ENCODE measurements at regions not wholly inside any gene's neighbourhood (a gene's known extent, or its start where the extent isn't known, plus 50 kb on each side); places are given as distances from the start of the nearest gene placed in this dataset.
A peak's percentile ranks its signal among the peaks of the same experiment; 100 is the strongest.

GRCh38 chrX:63514569-63515080, 163.5 kb upstream of the SPIN4 start:
- Histone ChIP-seq H2BK120ac (ENCODE audit: insufficient read depth, low read length, poor library complexity) (no peak overlapping the region), H3K4me3 (ENCODE audit: low read depth, low read length) (no peak overlapping the region), H3K79me2 (ENCODE audit: control insufficient read depth, insufficient read depth, low read length, poor library complexity) (no peaks in the 10 kb centered on the region), H3K23ac (ENCODE audit: low read length) (no peak overlapping the region), H3K27ac (ENCODE audit: low read depth, low read length) (peak overlapping the region; percentile 41), H4K8ac (ENCODE audit: low read depth, low read length) (no peak overlapping the region), H3K4me1 (ENCODE audit: control insufficient read depth in 1 of 2, insufficient read depth in 2 of 2, low read length in 2 of 2) (peaks cover 0 to 7% of the 10 kb centered on the region in 2 experiments), H2BK5ac (ENCODE audit: low read depth, low read length, poor library complexity) (no peak overlapping the region), H3K79me1 (ENCODE audit: low read length) (peaks cover 2% of the 10 kb centered on the region), H3K18ac (ENCODE audit: low read length) (no peak overlapping the region), H3K9ac (ENCODE audit: low read length) (no peak overlapping the region), H2AFZ (ENCODE audit: insufficient read depth, low read length, poor library complexity) (no peak overlapping the region), H4K91ac (ENCODE audit: low read depth, low read length) (no peak overlapping the region), H4K12ac (ENCODE audit: low read depth, low read length) (no peak overlapping the region), H3K36me3 (ENCODE audit: control insufficient read depth in 1 of 2, insufficient read depth in 2 of 2, low read length in 2 of 2) (no peaks in the 10 kb centered on the region), H3K4me2 (ENCODE audit: low read length) (no peak overlapping the region), H3K27me3 (ENCODE audit: insufficient read depth, low read length) (no peaks in the 10 kb centered on the region), H3K9me3 (ENCODE audit: insufficient read depth, low read depth, low read length) (no peaks in the 10 kb centered on the region), H2AK5ac (ENCODE audit: low read length) (no peak overlapping the region), H3K4ac (ENCODE audit: low read depth, low read length) (no peak overlapping the region), H2BK12ac (ENCODE audit: low read length) (no peak overlapping the region), H3K14ac (ENCODE audit: low read length) (no peak overlapping the region)
- peak in 1 of 2 donors; percentile 40 for DNase-seq

GRCh38 chrX:63513825-63514568, 162.9 kb upstream of the SPIN4 start:
- H3K79me2 ChIP-seq (ENCODE audit: control insufficient read depth, insufficient read depth, low read length, poor library complexity), result no peaks in the 10 kb centered on the region
- no peak overlapping the region for H2AFZ ChIP-seq (ENCODE audit: insufficient read depth, low read length, poor library complexity)
- H4K12ac ChIP-seq (ENCODE audit: low read depth, low read length), result no peak overlapping the region
- no peak overlapping the region for H2BK12ac ChIP-seq (ENCODE audit: low read length)
- no peak overlapping the region for H3K14ac ChIP-seq (ENCODE audit: low read length)
- H3K18ac ChIP-seq (ENCODE audit: low read length), result no peak overlapping the region
- no peak overlapping the region for H4K8ac ChIP-seq (ENCODE audit: low read depth, low read length)
- H4K91ac ChIP-seq (ENCODE audit: low read depth, low read length), result peak overlapping the region; percentile 24
- H3K4me1 ChIP-seq (ENCODE audit: control insufficient read depth in 1 of 2, insufficient read depth in 2 of 2, low read length in 2 of 2), result peaks cover 0 to 4% of the 10 kb centered on the region in 2 experiments
- no peak overlapping the region for H3K4me2 ChIP-seq (ENCODE audit: low read length)
- H3K4me3 ChIP-seq (ENCODE audit: low read depth, low read length), result no peak overlapping the region
- no peak overlapping the region for H3K9ac ChIP-seq (ENCODE audit: low read length)
- WGBS (ENCODE audit: extremely low coverage, insufficient coverage, insufficient read length), result no CpG with 5 or more reads among the region's 5 CpGs
- H3K27ac ChIP-seq (ENCODE audit: low read depth, low read length), result peak overlapping the region; percentile 41
- H3K4ac ChIP-seq (ENCODE audit: low read depth, low read length), result no peak overlapping the region
- peak; percentile 45 to 73 for DNase-seq
- H3K27me3 ChIP-seq (ENCODE audit: insufficient read depth, low read length), result no peaks in the 10 kb centered on the region
- H2BK5ac ChIP-seq (ENCODE audit: low read depth, low read length, poor library complexity), result no peak overlapping the region
- no peaks in the 10 kb centered on the region for H3K36me3 ChIP-seq (ENCODE audit: control insufficient read depth in 1 of 2, insufficient read depth in 2 of 2, low read length in 2 of 2)
- H3K9me3 ChIP-seq (ENCODE audit: insufficient read depth, low read depth, low read length), result no peaks in the 10 kb centered on the region
- no peak overlapping the region for H2AK5ac ChIP-seq (ENCODE audit: low read length)
- peaks cover under 1% of the 10 kb centered on the region for H3K79me1 ChIP-seq (ENCODE audit: low read length)
- no peak overlapping the region for H3K23ac ChIP-seq (ENCODE audit: low read length)
- H2BK120ac ChIP-seq (ENCODE audit: insufficient read depth, low read length, poor library complexity), result no peak overlapping the region

- WGBS (ENCODE audit: extremely low coverage, insufficient coverage, insufficient read length), result no CpG with 5 or more reads among the region's 3 CpGs
- no peak overlapping the region for H2AK5ac ChIP-seq (ENCODE audit: low read length)
- H3K27me3 ChIP-seq (ENCODE audit: insufficient read depth, low read length), result no peaks in the 10 kb centered on the region
- no peak overlapping the region for H3K14ac ChIP-seq (ENCODE audit: low read length)
- no peaks in the 10 kb centered on the region for H3K79me1 ChIP-seq (ENCODE audit: low read length)
- no peak overlapping the region for H4K8ac ChIP-seq (ENCODE audit: low read depth, low read length)
- no peak overlapping the region for H4K91ac ChIP-seq (ENCODE audit: low read depth, low read length)
- H3K36me3 ChIP-seq (ENCODE audit: control insufficient read depth in 1 of 2, insufficient read depth in 2 of 2, low read length in 2 of 2), result no peaks in the 10 kb centered on the region
- H3K23ac ChIP-seq (ENCODE audit: low read length), result no peak overlapping the region
- H3K27ac ChIP-seq (ENCODE audit: low read depth, low read length), result peak overlapping the region; percentile 47
- no peak overlapping the region for H3K4me3 ChIP-seq (ENCODE audit: low read depth, low read length)
- H3K9me3 ChIP-seq (ENCODE audit: insufficient read depth, low read depth, low read length), result no peaks in the 10 kb centered on the region
- H2BK12ac ChIP-seq (ENCODE audit: low read length), result no peak overlapping the region
- H3K79me2 ChIP-seq (ENCODE audit: control insufficient read depth, insufficient read depth, low read length, poor library complexity), result no peaks in the 10 kb centered on the region
- H3K4ac ChIP-seq (ENCODE audit: low read depth, low read length), result no peak overlapping the region
- no peak overlapping the region for H3K4me2 ChIP-seq (ENCODE audit: low read length)
- H3K18ac ChIP-seq (ENCODE audit: low read length), result no peak overlapping the region
- peak; percentile 12 to 75 for DNase-seq
- no peak overlapping the region for H2BK5ac ChIP-seq (ENCODE audit: low read depth, low read length, poor library complexity)
- peaks cover 0 to 3% of the 10 kb centered on the region in 2 experiments for H3K4me1 ChIP-seq (ENCODE audit: control insufficient read depth in 1 of 2, insufficient read depth in 2 of 2, low read length in 2 of 2)
- H2BK120ac ChIP-seq (ENCODE audit: insufficient read depth, low read length, poor library complexity), result no peak overlapping the region
- no peak overlapping the region for H3K9ac ChIP-seq (ENCODE audit: low read length)
- H2AFZ ChIP-seq (ENCODE audit: insufficient read depth, low read length, poor library complexity), result no peak overlapping the region
- no peak overlapping the region for H4K12ac ChIP-seq (ENCODE audit: low read depth, low read length)
These were observed 160.2 kb upstream of the SPIN4 start for GRCh38 chrX:63511361-63511760.

GRCh38 chrX:63508668-63509067, 157.5 kb upstream of the SPIN4 start:
- no peak overlapping the region for H3K18ac ChIP-seq (ENCODE audit: low read length)
- H2BK12ac ChIP-seq (ENCODE audit: low read length), result no peak overlapping the region
- no peak overlapping the region for H3K4ac ChIP-seq (ENCODE audit: low read depth, low read length)
- H2AK5ac ChIP-seq (ENCODE audit: low read length), result no peak overlapping the region
- H2BK5ac ChIP-seq (ENCODE audit: low read depth, low read length, poor library complexity), result no peak overlapping the region
- H3K9ac ChIP-seq (ENCODE audit: low read length), result no peak overlapping the region
- H3K23ac ChIP-seq (ENCODE audit: low read length), result no peak overlapping the region
- no peak overlapping the region for H2AFZ ChIP-seq (ENCODE audit: insufficient read depth, low read length, poor library complexity)
- no peak overlapping the region for H3K4me3 ChIP-seq (ENCODE audit: low read depth, low read length)
- no peaks in the 10 kb centered on the region for H3K4me1 ChIP-seq (ENCODE audit: control insufficient read depth in 1 of 2, insufficient read depth in 2 of 2, low read length in 2 of 2)
- no peaks in the 10 kb centered on the region for H3K36me3 ChIP-seq (ENCODE audit: control insufficient read depth in 1 of 2, insufficient read depth in 2 of 2, low read length in 2 of 2)
- H2BK120ac ChIP-seq (ENCODE audit: insufficient read depth, low read length, poor library complexity), result no peak overlapping the region
- no peaks in the 10 kb centered on the region for H3K79me2 ChIP-seq (ENCODE audit: control insufficient read depth, insufficient read depth, low read length, poor library complexity)
- H3K9me3 ChIP-seq (ENCODE audit: insufficient read depth, low read depth, low read length), result no peaks in the 10 kb centered on the region
- no peak overlapping the region for H4K8ac ChIP-seq (ENCODE audit: low read depth, low read length)
- H3K4me2 ChIP-seq (ENCODE audit: low read length), result no peak overlapping the region
- no peak overlapping the region for H3K27ac ChIP-seq (ENCODE audit: low read depth, low read length)
- H3K79me1 ChIP-seq (ENCODE audit: low read length), result no peaks in the 10 kb centered on the region
- DNase-seq, result no peak
- WGBS (ENCODE audit: extremely low coverage, insufficient coverage, insufficient read length), result no CpG with 5 or more reads among the region's 5 CpGs
- no peak overlapping the region for H3K14ac ChIP-seq (ENCODE audit: low read length)
- H3K27me3 ChIP-seq (ENCODE audit: insufficient read depth, low read length), result no peaks in the 10 kb centered on the region
- no peak overlapping the region for H4K12ac ChIP-seq (ENCODE audit: low read depth, low read length)
- no peak overlapping the region for H4K91ac ChIP-seq (ENCODE audit: low read depth, low read length)

Data from trophoblast cell (in vitro differentiated cells and primary cell).